HUDEP-2 (cell line): ENCODE measurements at regions not wholly inside any gene's neighbourhood (a gene's known extent, or its start where the extent isn't known, plus 50 kb on each side); places are given as distances from the start of the nearest gene placed in this dataset.

Experiments
- DNase-seq, 76 experiments: peaks; one replicate each; lab custom pipeline; 2025; ENCODE audit not compliant: unreplicated experiment in 76 of 76; lab: John Stamatoyannopoulos, UW

DNA sequence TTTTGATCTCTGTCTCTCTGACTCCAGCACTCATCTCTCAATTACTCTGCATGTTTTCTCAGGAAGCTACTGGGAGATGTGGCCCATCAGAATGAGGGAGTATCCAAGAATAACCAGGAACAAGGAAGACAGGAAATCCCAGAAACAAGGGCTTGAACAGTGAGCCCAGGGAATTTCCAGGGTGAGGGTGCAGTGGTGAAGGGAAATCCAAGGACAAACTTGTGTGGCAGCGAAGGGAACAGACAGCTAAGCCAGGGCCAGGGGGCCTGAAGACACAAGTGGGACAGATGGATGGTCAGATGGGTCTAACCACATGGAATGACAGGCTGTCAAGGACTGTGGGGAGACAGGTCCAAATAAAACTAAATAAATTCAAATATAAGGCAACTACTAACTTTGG, 121.8 kb upstream of the ERRFI1 start:
- no peak for DNase-seq

DNA sequence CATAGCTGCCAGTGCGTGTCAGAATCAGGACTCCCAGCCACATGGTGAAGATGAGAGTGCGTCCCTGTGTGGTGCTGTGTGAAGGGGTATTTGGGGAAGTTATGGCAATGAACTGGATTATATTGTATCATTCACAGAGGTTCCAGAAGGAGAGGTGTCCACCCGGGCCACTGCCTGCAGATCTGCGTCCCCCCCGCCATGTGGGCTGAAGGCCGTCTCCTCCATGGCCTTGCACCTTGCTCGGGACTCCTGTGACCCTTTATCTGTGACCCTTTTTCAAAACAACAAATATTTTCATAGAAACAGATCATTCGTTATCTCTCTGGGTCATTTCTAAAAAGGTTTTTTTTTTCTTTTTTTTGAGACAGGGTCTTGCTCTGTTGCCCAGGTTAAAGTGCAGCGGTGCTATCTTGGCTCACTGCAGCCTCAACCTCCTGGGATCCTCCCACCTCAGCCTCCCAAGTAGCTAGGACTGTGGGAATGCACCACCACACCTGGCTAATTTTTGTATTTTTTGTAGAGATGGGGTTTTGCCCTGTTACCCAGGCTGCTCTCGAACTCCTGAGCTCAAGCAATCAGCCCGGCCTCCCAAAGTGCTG, 120.2 kb upstream of the ERRFI1 start:
- no peak for DNase-seq

DNA sequence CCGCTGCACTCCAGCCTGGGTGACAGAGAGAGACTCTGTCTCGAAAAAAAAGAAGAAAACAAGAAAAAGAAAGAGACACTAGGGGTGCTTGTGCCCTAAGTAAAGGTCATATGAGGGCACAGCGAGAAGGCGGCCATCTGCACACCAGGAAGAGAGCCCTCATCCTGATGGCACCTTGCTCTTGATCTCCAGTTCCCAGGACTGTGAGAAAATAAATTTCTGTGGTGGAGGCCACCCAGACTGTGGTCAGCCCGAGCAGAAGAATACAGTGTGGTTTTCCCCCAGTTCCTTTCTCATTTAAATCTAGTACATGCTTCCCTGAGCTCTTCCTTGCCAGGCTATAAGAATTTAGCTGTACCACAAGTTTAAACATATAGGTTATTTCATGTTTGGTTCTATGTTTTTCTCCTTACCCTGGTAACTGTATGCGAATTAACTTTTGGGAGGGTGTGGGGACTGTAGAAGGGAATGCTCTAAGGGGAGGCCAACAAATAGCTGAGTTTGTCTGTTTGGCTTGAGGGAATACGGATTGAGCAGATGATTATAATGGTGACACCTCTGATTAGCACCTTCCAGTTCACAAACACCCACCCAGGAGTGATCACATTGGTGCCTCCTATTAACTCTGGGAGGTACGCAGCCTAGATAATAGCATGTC, 119.6 kb upstream of the ERRFI1 start:
- no peak for DNase-seq

DNA sequence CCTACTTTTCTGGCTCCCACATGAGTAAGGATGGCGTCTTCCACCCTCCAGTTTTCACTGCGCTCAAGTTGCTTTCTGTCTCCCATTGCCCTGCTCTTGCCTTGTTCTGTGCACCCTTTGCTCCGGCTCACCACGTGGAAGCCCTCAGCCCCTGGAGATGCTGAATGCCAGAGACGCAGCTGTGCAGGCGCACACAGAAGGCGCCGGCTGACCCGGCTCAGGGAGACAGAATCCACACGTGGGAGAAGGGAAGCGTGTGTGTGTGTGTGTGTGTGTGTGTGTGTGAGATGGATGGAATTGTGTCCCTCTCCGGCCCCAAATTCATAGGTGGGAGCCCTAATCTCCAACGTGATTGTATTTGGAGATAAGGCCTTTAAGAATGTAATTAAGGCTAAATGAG, 118.2 kb upstream of the ERRFI1 start:
- no peak for DNase-seq

DNA sequence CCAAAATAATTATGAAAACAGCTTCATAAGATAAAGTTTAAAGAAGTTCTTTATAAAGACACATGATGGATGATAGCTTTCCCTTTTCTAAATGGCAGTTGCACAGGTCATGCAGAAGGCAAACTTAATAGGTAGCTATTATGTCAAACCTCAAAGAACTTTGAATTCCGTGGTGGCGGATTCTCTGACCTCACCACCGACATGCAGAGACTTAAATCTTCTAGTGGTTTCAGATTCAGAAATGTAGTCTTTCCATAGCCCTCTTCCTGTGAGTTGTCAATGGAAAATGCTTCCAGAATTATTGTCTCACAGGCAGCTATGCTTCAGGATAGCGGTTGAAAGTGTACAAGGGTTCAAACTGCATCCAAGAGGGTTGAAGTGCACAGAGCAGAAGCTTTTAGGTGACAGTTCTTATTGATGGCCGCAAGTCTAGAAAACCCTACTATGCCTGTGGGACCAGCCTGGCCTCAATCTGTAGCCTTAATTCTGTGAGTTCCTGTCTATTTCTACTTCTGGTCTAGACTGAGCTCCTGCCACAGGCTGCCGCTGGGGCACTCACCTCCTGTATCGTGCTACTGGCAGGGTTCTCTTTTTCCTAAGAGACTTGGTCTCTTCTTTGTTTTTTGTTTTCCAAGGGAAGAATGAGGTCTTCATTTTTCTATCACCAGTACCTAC, 117.0 kb upstream of the ERRFI1 start:
- DNase-seq: no peak

DNA sequence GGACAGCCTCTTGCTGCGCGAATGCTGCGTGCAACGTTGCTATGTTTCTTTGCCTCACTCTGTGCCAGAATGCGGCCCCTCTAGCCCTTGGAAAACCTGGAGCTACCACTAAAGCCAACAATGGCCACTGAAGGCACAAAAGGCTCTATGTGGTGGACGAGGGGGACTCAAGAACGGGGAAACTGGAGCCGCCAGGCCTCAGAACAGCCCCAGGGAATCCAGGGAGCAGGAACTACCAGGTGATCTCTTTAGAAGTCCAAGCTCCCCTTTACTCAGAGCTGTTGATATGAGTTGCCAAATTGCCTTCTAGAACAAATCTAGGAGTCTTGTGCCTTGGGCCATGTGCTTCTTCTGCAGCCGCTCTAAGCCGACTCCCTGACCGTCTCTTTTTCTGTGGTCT, 113.8 kb upstream of the ERRFI1 start:
- DNase-seq: no peak

DNA sequence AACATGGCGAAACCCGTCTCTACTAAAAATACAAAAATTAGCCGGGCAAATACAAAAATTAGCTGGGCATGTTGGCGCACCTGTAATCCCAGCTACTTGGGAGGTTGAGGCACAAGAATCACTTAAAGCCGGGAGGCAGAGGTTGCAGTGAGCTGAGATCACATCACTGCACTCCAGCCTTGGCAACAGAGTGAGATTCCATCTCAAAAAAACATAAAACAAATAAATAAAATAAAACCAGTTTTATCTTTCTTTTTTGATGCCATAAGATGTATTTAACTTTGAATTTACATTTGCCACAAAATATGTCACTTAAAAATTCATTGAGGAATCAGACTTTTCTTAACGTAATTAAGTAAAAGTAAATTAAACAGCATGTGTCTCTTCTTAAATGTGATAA, 113.3 kb upstream of the ERRFI1 start:
- no peak for DNase-seq

DNA sequence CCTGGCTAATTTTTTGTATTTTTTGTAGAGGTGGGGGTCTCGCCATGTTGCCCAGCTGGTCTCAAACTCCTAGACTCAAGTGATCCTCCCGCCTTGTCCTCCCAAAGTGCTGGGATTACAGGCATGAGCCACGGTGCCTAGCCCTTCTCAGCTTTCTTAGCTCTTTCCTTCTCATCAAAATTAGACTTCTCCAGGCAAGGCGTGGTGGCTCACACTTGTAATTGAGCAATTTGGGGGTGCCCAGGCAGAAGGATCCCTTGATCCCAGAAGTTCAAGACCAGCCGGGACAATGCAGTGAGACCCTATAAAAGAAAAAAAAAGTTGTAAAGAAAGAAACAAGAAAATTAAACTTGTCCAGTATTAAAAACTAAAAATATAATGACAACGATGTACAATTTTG, 112.6 kb upstream of the ERRFI1 start:
- no peak for DNase-seq

DNA sequence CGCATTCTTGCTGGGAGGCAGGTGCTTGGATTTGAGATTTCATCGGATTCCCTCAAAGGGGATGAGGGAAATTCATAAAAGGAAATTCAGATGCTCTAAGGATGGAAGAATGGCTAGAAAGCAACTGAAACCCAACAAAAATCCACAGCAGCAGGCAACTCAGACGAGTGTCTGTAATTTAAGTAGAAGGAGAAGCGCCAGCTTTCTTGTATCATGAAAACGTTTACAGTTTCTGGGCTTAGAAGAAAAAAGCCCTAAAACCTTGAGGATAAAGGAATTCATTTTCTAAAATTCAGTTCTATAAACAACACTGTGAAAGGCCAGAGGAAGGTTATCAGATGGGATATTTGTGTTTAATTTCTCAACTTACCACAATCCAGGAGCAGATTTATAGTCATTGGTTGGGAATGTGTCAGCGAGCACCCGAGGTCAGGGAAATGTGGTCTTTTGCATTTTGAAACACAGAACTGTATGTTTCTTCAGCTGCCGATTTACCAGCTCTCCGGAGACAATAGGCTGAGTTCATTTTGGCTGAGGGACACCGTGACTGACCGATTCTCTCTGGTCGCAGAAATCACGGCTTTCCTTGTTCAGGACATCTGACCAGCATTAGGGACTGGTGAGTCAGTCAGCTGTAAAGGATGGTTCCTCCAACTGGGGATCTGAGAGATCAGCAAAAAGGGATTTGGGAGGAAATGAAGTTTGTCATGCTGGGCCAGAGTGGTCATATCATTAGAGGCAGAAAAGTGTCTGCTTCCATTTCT, 111.6 kb upstream of the ERRFI1 start:
- DNase-seq: no peak

DNA sequence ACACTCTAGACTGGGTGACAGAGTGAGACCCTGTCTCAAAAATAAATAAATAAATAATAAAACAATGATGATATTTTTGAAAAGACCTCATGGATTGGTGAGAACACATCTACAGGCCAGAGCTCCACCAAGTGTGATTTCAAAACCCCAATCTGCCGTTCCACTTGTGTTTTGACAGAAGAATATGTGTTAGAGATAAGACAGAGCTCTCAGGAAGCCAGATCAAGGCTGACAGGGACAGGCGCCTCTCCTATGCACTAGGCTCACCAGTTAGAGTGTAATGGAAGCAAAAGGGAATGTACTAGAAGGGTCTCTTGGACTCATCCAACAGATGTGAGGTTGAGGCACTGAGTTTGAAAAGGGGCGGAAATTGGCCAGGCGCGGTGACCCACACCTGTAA, 110.7 kb upstream of the ERRFI1 start:
- no peak for DNase-seq

DNA sequence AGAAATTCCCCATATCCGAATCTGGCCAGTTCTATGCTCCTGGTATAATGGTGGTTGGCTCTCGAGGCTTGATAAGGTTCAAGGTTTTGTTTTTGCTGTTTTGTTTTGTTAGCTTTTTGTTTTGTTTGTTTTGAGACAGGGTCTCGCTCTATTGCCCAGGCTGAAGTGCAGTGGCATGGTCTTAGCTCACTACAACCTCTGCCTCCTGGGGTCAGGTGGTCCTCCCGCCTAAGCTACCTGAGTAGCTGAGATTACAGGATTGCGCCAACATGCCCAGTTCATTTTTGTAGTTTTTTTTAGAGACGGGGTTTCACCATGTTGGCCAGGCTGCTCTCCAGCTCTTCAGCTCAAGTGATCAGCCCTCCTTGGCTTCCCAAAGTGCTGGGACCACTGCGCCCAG, 109.1 kb upstream of the ERRFI1 start:
- DNase-seq: no peak

DNA sequence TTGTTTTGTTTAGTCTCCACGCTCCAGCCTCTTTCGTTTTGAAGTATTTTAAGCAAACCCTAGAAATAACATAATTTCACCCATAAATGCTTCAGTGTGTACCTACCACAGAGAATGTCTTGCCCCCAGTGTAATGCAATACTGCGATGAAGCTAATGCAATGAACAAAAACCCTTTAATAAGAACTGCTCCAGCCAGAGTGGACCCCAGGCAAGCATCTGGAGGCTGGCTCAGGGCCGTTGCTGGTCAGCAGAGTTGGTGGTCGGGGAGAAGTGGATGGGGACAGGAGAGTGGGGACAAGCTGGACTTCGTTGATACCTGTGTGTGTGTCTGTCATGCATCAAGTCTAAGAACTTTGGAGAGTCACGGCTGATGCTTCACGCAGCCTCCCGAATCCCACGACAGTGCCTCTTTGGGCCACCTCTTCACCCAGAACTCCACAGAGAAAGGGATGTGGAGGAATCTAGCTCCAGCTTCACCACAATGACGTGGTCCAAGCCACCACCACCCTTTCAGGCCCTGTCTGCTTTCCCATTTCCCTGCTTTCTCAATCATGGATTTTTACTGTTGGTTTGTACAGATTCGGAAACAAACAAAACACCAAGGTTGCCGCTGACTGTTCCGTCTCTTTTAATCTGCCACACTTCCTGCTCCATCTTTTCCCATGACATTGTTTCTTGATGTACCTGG, 108.6 kb upstream of the ERRFI1 start:
- no peak for DNase-seq

DNA sequence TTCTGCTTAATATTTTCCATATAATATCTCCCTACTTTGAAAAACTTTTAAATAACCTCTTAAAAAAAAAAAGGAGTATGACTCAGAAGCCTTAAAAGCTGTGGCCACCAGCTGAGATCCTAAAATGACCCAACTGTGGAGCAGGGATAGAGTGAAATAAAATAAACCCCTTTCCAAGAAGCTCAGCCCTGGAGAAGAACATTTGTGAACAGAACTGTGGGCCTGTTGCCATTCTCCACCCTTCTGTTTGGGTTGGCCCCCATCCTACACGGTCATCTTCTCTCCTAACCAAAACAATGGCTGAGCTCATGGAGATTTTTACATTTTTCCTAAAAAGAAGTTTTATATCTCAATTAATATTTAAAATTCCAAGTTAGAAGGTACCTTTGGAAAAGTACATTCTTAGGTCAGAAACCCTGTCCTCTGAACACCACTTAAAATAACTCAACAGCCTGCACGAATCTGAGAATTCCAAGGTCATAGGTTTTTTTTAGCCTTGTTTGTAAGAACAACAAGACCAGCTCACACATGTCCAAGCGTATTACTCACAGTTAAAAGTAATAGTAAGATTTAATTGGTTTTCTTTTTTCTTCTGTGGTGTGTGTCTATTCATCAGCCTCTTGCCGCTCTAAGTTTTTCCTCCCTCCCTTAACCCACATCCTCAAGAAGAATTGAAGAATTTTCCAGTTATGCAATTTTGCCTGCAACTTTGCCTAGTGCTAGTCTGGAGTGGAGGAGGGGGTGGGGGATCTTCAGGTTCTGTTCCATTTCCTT, 107.7 kb upstream of the ERRFI1 start:
- no peak for DNase-seq

DNA sequence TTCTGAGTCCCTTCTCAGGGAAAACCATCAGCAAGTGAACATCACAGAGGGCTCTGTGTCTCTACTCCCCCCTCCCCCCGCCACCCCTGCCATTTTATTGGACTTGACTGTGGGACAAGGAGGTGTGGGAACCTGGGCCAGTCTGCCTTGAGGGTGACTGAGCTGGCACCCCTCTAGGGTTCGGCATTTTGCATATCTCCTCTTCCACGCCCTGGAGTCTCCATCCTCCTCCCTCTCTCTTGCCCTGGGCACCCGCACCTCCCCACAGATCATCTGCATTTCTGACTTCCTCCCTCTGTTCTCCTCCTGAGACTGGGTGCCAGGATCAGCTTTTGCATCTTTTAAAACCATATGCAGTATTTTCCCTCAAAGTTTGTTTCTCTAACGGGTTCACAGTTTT, 107.1 kb upstream of the ERRFI1 start:
- no peak for DNase-seq

DNA sequence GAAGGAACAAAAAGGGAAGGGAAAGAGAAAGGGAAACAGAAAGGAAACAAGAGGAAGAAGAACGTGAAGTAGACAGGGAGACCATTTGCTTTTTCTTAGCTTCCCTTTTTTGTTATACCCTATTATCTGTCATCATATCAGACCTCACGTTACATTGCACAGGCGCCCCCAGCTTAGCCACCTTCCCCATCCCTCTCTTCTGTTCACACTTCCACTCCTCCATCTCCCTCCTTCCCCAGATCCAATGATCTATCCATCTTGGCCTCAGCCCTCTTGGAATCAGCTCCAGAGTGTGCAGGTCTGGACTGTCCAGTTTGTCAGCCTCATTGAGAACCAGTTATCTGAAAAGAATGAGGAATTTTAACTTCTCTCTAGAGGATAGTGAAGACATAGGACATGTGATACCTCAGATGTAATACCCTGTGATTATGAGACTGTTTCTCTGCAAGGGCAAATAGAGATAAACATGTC, 101.1 kb upstream of the ERRFI1 start:
- DNase-seq: no peak

DNA sequence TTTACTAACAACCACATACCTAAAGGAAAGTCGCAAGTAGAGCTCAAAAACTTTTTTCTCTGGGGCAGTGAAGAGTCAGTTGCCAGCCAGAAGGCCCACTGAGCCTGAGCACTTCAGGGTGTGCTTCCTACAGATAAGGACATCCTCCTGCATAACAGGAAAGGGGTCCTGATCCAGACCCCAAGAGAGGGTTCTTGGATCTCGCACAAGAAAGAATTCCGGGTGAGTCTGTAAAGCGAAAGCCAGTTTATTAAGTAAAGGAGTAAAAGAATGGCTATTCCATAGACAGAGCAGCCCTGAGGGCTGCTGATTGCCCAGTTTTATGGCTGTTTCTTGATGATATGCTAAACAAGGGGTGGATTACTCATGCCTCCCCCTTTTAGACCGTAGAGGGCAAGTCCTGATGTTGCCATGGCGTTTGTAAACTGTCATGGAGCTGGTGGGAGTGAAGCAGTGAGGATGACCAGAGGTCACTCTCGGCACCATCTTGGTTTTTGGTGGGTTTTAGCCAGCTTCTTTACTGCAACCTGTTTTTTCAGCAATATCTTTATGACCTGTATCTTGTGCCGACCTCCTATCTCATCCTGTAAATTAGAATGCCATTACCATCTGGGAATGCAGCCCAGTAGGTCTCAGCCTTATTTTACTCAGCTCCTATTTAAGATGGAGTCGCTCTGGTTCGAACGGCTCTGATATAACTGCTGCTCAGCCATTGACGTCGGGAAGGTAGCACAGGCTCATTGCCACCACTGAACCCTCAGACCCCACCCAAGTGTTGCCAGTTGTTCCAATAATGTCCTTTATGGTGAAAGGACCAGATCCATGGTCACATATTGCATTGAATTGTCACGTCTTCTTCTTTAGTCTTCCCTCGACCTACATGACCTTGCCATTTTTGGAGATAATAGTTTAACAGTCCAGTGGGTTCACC, 96.6 kb upstream of the ERRFI1 start:
- DNase-seq: peak in 15 of 76 experiments; percentile 2 to 57 (median 26)

DNA sequence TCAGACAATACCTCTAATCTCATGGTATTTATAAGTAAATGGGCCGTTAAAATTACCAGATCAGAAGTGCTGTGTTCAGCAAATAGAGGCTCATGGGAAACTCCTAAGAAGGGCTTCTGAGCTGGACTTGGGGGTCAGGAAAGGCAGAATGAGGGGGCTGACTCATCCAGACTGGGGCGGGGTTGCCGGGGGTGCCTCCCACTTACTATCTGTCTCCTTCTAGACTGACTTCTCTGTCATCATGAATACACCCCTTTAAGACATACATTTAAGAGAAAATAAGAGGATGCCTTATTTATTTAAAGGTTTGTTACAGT, 96.0 kb upstream of the ERRFI1 start:
- DNase-seq: peak in 21 of 76 experiments; percentile 2 to 48 (median 17)

DNA sequence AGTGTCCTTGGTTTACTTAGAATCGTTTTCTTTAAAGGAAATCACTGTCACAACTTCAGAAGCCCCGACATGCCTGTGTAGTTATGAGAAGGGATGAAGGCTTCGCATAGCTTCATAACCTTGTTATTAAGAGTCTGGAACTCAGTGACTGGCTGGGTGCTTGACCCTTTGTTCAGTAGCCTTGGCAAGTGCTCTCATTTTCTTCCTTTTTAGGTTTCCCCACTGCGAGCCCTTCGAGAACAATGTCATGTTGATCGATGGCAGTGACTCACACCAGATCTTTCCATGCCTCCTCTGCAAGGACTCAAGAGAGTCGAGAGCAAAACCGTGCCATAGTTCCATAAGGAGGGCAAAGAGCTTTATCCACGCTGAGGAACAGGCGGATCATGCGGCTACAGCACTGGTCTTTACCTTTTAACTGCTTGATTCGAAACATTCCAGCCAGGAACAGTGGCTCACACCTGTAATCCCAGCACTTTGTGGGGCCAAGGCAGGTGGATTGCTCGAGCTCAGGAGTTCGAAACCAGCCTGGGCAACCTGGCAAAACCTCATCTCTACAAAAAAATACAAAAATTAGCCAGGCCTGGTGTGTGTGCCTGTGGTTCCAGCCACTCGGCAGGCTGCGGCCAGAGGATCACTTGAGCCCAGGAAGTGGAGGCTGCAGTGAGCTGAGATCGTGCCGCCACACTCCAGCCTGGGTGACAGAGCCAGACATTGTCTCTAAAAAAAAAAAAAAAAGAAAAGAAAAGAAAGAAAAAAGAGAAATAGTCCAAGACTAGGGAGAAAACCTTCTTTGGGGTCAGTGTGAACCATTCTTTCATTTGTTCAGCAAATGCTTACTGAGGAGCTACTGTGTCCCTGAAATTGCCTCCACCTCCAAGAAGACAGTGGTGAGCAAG, 95.4 kb upstream of the ERRFI1 start:
- peak in 1 of 76 experiments; percentile 2 for DNase-seq
